ENCODE measurements at regions not wholly inside any gene's neighbourhood (a gene's known extent, or its start where the extent isn't known, plus 50 kb on each side); places are given as distances from the start of the nearest gene placed in this dataset.

DNA sequence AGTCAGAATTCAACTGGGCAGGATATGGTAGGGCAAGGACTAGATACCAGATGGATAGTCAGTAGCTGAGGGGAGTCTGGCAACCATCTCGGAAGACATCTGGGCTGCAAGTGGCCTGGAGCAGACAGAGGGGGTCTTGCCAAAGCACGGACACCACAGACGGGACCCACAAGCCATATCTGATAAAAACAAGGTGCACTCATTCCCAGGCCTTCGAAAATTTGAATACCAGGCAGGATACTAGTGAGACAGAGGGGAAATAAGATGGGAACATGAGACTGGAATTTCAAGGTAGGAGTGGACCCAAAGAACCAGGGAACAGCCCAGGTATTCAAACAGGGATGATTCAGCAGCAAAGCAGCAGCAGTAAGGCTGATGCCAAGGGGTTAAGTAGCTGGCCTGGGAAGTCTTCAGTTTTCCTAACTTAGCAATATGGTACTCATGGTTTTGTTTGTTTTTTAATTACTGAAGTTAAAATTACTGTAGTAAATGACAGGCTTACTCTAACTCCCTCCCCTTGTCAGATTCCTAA lies 144.9 kb upstream of the NCKAP5 start:
- TF ChIP-seq, protein P1, sequence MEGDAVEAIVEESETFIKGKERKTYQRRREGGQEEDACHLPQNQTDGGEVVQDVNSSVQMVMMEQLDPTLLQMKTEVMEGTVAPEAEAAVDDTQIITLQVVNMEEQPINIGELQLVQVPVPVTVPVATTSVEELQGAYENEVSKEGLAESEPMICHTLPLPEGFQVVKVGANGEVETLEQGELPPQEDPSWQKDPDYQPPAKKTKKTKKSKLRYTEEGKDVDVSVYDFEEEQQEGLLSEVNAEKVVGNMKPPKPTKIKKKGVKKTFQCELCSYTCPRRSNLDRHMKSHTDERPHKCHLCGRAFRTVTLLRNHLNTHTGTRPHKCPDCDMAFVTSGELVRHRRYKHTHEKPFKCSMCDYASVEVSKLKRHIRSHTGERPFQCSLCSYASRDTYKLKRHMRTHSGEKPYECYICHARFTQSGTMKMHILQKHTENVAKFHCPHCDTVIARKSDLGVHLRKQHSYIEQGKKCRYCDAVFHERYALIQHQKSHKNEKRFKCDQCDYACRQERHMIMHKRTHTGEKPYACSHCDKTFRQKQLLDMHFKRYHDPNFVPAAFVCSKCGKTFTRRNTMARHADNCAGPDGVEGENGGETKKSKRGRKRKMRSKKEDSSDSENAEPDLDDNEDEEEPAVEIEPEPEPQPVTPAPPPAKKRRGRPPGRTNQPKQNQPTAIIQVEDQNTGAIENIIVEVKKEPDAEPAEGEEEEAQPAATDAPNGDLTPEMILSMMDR (conservative IDR thresholded peaks at IDR 0.05; ENCODE audit: low read depth, low read length) = no peak

DNA sequence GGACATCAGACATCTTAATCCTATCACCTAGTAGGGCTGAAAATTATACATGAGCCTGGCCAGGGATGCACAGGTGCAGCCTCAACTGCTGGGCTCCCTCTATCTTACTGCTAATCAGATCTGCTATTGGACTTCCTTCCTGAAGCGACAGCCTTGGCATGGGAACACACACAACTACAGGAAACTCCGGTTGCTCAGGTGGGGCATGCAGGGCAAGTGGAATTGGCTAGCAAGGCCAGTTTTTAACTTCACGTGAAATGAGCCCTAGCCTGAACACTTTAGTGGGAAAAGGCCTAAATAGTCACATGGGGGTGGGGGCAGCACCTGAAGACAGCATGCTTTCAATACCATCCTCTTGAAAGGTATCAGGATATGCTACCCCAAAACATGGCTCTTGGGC lies 147.9 kb upstream of the NCKAP5 start:
- no peak overlapping the region for H3K4me3 ChIP-seq (ENCODE audit: low read length)
- TF ChIP-seq, protein P1 (conservative IDR thresholded peaks at IDR 0.05; ENCODE audit: low read depth, low read length) = no peak
- DNase-seq (ENCODE audit: low read depth) = no peak

More for the DNA sequence above, 144.9 kb upstream of the NCKAP5 start:
- no peak for DNase-seq (ENCODE audit: low read depth)
- H3K4me3 ChIP-seq (ENCODE audit: low read length) = no peak overlapping the region

DNA sequence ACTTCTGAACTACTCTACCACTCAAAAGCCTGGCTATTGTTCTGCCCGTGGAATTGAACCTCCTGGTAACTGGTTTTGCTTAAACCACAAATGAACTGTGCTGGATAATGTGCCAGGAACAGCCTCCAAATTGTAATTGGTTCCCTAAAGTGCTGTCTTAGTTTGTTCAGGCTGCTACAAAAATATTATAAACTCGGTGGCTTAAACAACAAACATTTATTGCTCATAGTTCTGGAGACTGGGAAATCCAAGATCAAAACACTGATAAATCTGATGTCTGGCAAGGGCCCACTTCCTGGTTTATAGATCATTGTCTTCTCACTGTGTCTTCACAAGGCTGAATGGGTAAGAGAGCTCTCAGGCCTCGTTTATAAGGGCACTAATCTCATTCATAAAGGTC lies 149.2 kb upstream of the NCKAP5 start:
- no peak for DNase-seq (ENCODE audit: low read depth)
- no peak overlapping the region for H3K4me3 ChIP-seq (ENCODE audit: low read length)
- TF ChIP-seq, protein P1 (conservative IDR thresholded peaks at IDR 0.05; ENCODE audit: low read depth, low read length) = no peak

DNA sequence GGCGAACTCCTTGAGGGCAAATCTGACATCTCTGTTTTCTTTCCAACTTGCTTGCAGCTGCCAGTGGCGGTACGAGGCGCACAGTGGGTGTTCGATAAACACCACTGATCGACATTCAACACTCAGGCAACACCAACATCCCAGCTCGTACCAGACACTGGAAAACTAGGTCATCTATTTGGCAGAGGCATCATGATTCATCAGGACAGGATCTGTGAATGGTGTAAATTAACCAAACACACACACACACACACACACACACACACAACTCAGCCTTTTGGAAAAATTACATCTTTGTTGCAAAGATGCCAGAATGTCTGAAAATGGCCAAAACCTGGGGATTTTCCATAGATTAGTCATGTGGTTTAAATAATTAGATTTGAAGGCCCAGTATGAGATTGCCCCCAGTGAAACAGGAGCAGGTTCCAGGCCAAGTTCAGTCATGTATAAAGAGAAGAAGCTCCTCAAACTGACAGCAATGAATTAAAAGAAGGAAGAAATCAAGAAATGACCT lies 150.5 kb upstream of the NCKAP5 start:
- peak; percentile 76 for DNase-seq (ENCODE audit: low read depth)
- no peak overlapping the region for H3K4me3 ChIP-seq (ENCODE audit: low read length)
- TF ChIP-seq, protein P1 (conservative IDR thresholded peaks at IDR 0.05; ENCODE audit: low read depth, low read length) = no peak

DNA sequence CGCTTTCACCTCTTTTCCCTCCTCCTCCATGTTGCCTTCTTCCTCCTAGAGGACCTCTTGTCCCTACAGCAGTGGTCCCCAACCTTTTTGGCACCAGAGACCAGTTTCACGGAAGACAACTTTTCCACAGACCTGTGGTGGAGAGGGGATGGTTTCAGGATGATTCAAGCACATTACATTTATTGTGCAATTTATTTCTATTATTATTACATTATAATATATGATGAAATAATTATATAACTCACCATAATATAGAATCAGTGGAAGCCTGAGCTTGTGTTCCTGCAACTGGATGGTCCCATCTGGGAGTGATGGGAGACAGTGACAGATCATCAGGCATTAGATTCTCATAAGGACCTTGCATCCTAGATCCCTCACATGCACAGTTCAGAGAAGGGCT lies 152.2 kb upstream of the NCKAP5 start:
- TF ChIP-seq, protein P1 (conservative IDR thresholded peaks at IDR 0.05; ENCODE audit: low read depth, low read length) = no peak
- DNase-seq (ENCODE audit: low read depth) = no peak
- H3K4me3 ChIP-seq (ENCODE audit: low read length) = no peak overlapping the region

DNA sequence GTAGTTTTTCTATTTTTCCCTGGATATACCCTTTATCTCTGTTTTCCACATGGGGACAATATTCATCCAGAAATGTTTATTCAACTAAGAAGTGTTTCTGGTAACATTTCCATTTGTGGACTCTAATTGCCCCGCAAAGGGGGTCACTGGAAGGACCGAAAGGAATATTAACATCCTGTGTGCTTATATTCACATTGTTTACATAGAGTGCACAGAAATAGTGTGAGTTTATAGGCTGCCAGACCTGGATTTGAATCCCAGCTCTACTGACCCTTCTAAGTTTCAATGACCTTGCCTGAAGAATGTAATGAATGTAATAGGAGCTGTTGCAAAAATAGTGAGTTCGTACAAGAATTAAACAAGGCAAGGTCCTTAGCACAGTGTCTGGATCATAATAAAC lies 152.9 kb upstream of the NCKAP5 start:
- no peak for DNase-seq (ENCODE audit: low read depth)
- H3K4me3 ChIP-seq (ENCODE audit: low read length) = no peak overlapping the region
- TF ChIP-seq, protein P1 (conservative IDR thresholded peaks at IDR 0.05; ENCODE audit: low read depth, low read length) = no peak

DNA sequence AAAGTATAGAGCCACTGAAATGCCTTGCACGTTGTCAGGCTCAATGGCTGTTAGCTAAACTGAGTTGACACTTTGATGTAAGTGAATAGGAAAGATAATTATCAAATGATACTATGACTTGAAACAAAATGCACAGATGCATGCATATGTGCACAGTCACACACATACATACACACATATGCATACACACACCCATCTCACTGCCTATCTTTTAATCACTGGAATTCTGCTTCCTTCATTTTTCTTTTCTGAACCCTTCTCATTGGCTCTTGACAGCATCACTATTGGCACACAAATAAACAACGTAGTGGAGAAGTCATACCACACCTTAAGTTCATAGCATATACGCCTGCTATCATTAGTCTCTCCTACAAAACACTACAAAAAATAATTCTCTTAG lies 154.9 kb upstream of the NCKAP5 start:
- no peak for DNase-seq (ENCODE audit: low read depth)
- TF ChIP-seq, protein P1 (conservative IDR thresholded peaks at IDR 0.05; ENCODE audit: low read depth, low read length) = no peak
- H3K4me3 ChIP-seq (ENCODE audit: low read length) = no peak overlapping the region
